ENCODE measurements at regions not wholly inside any gene's neighbourhood (a gene's known extent, or its start where the extent isn't known, plus 50 kb on each side); places are given as distances from the start of the nearest gene placed in this dataset.
"Not testable (repeated sequence)": the region's sequence is repeated elsewhere in the genome, so short reads cannot be mapped to it uniquely, and the experiment has no call there.

GRCh38 chr15:29648415-29648814, 173.9 kb downstream of the TJP1 start:
- DNase-seq = not testable (repeated sequence)

GRCh38 chr15:29645841-29646240, 176.4 kb downstream of the TJP1 start:
- DNase-seq = no peak

DNA sequence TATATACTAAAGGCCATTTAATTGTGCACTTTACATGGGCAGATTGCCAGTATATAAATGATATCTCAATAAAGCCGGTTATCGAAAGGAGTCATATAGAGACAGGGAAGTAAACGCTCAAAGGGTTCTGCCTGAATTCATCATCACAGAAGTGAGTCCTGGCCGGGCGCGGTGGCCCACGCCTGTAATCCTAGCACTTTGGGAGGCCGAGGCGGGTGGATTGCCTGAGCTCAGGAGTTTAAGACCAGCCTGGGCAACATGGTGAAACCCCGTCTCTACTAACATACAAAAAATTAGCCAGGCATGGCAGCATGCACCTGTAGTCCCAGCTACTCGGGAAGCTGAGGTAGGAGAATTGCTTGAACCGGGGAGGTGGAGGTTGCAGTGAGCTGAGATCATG, 177.9 kb downstream of the TJP1 start:
- DNase-seq = not testable (repeated sequence)

DNA sequence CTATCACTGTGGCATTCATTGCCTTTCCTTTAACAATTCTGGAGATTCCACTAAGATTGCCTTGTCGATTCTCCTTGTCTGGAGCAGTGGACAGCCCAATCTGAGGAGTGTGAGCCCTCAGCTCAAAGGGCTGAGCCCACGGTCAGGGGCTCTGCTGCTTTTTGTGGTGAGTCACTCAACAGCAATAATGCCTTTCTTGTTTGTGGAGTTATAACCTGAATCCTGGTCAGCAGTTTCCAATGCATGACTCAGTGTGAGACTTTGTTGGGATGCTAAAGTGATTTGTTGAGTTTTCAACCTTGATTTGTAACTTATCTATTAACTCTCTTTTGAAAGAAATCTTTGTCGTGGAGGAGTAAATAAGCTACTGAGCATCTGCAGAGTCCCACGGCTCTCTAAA, 183.5 kb downstream of the TJP1 start:
- no peak for DNase-seq

DNA sequence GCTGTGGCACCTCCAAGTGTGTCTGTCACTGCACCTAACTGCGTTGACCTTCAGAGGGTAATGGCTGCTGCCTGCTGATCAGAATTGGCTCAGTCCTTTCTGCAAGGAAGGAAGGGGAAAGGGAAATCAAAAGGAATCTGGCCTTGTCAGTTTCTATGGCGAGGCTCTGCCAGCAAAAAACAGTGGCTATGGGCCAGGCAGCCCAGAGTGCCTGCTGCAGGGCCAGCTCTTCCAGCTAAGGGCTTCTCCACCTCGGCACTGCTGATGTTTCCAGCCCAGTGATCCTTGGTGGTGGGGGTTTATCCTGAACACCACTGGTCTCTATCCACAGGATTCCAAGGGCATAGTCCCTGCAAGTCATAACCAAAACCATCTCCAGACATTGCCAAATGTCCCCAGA, 184.3 kb downstream of the TJP1 start:
- no peak for DNase-seq

GRCh38 chr15:29637555-29637954, 184.7 kb downstream of the TJP1 start:
- DNase-seq = no peak

GRCh38 chr15:29636921-29637320, 185.3 kb downstream of the TJP1 start:
- no peak for DNase-seq

DNA sequence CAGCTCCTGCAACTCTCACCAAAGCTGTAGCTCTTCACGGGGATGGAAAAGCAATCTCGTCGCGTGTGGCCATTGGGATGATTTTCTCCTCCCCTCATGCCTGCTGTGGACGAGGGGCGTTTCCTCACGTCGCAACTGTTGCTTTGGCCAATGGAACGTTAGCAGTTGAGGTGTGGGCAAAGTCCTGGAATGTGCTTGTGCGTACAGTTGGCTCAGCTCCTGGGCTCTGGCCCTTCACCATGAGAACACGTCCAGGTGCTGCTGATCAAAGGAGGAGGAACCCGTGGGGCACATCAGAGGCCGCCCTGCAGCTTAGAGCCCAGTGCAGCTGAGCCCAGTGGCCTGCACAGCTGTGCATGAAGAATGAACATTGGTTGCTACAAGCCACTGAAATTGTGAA, 186.1 kb downstream of the TJP1 start:
- DNase-seq = peak; percentile 45 to 48

GRCh38 chr15:29635513-29636098, 186.7 kb downstream of the TJP1 start:
- no peak for DNase-seq

GRCh38 chr15:29633971-29634370, 188.3 kb downstream of the TJP1 start:
- DNase-seq = no peak

GRCh38 chr15:29632671-29633406, 189.4 kb downstream of the TJP1 start:
- DNase-seq = no peak

DNA sequence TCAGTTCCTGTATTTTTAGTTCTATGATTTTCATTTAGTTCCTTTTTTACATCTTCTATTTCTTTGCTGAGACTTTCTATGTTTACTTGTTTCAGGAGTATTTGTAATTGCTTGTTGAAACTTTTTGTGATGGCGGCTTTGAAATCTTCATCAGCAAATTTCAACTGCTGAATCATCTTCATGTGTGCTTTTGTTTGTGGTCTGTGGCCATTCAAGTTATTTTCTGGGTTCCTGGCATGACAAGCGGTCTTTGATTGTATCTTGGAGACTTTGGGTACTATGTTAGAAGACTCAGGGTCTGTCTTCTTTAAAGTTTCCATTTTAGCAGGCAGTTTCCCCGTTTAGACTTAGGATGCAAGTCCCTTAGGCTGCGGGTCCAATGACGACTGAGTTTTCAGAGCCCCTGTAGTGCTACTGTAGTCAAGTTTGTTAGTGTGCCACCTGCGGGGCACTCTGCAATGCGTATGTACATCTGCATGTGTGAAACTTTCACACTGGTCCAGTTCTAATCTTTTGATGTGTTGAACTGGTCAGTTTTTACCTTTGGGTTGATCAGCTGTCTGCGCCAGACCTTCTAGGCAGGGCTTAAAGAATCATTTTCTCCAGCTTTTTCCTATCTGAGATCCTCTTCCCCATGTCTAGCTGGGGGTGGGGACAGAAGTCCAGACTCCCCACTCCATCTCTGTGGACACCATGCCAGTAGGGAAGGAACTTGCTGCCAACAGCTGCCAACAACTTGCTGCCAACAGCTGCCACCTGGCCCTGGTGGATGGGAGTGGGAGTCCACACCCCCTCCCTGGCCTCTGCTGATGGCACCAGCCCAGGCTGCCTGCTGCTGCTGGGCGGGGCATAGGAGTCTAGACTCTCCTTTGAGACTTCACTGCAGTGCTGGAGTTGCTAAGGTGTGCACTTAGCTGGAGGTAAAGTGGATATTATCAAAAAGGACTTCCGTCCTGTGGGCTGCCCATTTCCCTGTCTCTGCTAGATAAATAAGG, 190.9 kb downstream of the TJP1 start:
- peak in 1 of 2 donors; percentile 17 for DNase-seq

GRCh38 chr15:29624271-29624670, 198.0 kb downstream of the TJP1 start:
- DNase-seq = no peak

DNA sequence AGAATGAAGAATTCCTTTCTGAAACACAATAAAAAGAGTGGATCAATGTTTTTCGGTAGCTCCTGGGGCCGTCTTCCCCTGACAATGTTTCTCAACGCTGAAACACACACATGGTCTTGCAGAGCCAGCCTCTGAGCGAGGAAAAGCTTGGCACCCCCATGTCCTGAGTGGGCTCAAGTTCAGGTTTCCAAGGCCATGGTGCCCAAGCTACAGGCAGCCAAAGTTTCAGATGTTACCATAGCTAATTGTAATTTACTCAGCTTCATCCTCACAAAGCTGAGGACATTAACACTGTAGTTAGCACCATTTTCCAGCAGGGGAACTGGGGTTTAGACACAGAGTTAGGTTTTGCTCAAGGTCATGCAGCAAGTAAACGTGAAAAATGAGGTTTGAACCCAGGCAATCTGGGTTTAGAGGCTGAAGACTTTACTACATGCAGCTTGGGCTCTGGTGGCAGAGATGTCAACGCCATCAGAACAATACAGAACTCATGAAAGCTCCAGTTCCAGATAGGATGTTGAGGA, 199.1 kb downstream of the TJP1 start:
- DNase-seq = no peak

- DNase-seq = no peak
Measured at GRCh38 chr15:29622637-29623036, 199.6 kb downstream of the TJP1 start.

GRCh38 chr15:29621616-29622015, 200.7 kb downstream of the TJP1 start:
- no peak for DNase-seq

GRCh38 chr15:29618586-29618985, 203.7 kb downstream of the TJP1 start:
- DNase-seq = no peak

- DNase-seq = no peak
Measured at GRCh38 chr15:29616512-29616911, 205.8 kb downstream of the TJP1 start.

DNA sequence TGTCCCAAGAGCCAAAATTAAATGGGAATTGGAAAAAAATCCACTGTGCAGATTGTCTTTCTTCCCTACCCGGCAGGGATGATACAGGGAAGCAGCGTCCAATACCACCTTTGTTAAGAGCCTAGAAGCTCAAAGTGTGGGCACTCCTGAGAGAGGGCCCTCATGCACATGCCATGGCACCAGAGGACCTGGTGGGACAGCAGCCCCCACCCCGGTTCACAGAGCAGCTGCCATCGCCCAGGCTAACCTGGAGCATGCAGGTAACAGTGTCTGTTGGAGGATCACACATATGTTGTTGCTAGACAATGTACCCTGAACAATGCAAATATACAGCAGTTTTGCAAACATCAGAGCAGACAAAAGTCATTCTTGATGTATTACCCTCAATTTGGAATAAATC, 206.5 kb downstream of the TJP1 start:
- DNase-seq = no peak

DNA sequence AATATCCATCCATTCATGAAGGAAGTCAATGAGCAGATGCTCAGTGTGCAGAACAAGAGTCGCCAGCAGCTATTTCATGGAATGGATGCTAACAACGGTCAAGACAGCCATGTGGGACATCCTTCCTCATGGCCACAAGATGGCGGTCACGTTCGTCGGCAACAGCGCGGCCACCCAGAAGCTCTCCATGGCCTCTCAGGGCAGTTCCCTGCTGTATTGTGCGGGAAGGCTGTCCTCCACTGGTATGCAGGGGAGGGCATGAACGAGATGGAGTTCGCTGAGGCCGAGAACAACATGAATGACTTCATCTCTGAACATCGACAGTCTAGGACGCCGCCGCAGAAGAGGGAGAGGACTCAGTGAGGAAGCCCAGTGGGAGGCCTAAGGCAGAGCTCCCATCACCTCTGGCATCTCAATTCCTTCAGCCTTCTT, 208.3 kb downstream of the TJP1 start:
- no peak for DNase-seq

DNA sequence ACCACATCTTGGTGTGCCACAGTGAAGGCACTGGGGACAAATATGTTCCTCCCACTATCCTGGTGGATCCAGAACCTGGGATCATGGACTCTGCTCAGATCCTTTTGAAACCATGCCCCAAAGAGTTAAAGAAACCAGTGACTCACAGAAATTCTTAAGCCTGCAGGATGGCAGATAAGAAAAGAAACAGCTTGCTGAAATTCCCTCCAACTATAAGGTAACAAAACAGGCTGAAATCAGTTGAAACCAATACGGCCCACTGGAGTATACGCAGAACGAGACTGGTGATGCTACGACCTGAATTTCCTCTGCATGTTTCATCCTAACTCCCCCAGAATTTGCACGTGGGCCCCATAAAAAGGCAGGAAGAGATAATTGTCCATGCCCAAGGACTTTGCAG, 209.6 kb downstream of the TJP1 start:
- DNase-seq = no peak

GRCh38 chr15:29612096-29612495, 210.2 kb downstream of the TJP1 start:
- no peak for DNase-seq
